GM18867 (cell line): ENCODE measurements at regions not wholly inside any gene's neighbourhood (a gene's known extent, or its start where the extent isn't known, plus 50 kb on each side); places are given as distances from the start of the nearest gene placed in this dataset.

Experiments used
- ATAC-seq: cut with Tn5 transposase; IDR thresholded peaks from one replicate; pipeline ENCODE4 v1.9.1; 2021; ENCODE audit warnings: mild to moderate bottlenecking, moderate library complexity; ENCODE audit not compliant: unreplicated experiment

DNA sequence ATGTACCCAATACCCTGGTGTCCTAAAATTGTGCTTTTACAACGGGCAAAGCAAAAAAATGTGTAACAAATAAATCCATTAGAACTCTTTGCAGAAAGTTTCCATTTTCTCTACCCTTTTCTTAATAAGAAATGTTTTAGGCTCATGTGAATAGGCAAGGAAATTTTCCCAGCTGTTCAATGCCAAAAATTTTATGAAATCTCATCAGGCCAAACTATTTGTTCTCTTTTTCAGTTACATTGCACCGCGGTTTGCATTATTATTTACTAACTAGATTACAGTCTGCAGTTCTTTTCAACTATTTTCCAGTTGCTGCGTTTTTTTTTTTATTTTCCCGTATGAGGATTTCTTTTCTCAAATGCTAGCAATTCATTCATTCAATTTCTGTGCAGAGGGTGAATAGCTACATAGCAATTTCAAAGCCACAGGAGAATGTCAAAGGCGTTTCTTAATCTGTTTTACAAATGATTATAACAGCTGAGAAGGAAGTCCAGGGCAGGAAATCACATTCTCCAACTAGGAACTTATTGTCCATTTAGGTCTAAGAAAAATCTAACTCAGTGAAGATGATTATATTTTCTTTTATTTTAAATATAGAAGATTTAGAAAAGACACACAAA lies 367.5 kb upstream of the MMADHC start:
- no peak for ATAC-seq

- no peak for ATAC-seq
Observed at GRCh38 chr2:149953627-149954026, 366.1 kb upstream of the MMADHC start.

DNA sequence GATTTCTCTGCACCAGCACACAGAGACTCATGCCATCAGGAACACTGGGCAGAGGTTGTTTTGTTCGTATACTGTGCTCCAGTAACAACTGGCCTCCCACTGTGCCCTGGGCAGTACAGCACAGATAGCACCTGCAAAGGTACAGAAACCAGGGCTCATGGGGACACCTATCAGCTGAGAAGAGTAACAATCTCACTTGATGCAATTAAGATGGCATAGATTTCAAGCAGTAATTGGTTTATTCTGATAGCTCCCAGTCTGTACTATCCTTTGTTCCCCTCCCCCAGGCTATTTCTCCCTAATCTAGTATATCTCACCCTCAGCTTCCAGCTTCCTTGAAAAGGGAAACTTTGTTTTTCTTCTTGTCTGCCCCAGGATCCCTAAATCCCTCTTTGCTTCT lies 343.9 kb upstream of the MMADHC start:
- ATAC-seq, result no peak

GRCh38 chr2:149928011-149928410 lies 340.4 kb upstream of the MMADHC start:
- ATAC-seq, result no peak

- ATAC-seq, result no peak
Observed at GRCh38 chr2:149926149-149926548, 338.6 kb upstream of the MMADHC start.

DNA sequence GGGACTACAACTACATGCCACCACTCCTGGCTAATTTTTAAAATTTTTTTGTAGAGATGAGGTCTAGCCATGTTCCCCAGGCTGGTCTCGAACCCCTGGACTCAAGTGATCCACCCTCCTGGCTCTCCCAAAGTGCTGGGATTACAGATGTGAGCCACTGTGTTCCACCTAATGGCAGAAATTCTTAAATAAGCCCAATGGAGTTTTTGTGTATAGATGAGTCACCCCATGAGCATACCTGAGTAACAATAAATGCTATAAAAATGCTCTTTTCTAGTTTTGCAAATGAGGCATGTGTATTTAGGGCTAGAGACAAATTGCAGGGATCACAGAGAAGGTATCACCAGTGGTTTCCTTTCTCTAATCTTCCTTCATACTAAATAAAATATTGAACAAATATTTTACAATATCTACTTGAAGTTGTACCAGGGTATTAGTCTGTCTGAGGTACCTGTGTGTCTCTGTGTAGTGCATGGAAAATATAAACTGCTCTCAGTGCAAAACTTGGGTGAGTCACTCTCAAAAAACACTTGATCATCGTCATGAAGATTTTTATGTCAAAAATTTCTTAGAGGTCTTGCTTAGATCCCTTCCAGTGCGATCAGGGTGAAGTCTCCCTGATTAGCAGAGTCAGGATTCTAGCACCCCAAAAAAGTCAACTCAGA lies 337.1 kb upstream of the MMADHC start:
- ATAC-seq, result no peak

DNA sequence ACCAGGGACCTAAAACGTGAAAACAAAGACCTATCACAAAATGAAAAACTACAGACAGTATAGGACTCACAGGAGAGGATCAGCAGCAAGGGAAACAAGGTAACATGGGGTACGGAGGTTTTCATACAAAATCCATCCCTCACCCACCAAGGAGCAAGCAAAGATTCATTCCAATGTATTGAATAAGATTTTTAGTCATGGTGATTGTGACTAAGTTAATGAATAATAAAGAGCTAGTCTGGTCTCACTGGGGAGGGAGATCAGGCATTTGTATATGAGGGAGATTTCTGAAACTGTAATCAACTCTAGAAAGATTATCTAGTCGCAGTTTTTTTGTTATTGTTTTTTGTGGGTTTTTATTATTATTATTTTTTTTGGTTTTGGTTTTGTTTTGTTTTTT lies 336.5 kb upstream of the MMADHC start:
- no peak for ATAC-seq

GRCh38 chr2:149921911-149922616 lies 334.5 kb upstream of the MMADHC start:
- ATAC-seq, result no peak

GRCh38 chr2:149920389-149920788 lies 332.8 kb upstream of the MMADHC start:
- no peak for ATAC-seq

DNA sequence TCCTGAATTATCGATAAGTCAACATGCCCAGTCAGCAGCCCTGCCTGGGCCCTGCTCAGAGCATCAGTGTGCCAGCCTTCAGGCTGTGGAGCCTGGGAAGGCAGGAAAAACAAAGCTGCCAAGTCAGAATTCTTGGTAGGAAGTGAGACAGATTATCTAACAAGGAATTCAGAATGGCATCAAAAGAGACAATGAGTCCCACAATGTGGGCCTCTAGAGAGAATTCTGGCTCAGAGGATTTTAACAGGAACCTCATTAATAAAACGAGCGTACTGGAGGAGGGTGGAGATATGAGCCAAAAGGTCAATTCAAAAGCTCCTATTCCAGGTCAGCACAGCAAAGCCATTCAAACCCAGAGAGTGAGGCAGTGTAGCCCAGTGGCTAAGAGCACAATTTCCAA lies 327.6 kb upstream of the MMADHC start:
- ATAC-seq, result no peak

GRCh38 chr2:149908726-149909683 lies 321.4 kb upstream of the MMADHC start:
- ATAC-seq, result no peak

GRCh38 chr2:149906886-149907285 lies 319.3 kb upstream of the MMADHC start:
- no peak for ATAC-seq

GRCh38 chr2:149904352-149905175 lies 317.0 kb upstream of the MMADHC start:
- ATAC-seq, result no peak

GRCh38 chr2:149903626-149904025 lies 316.1 kb upstream of the MMADHC start:
- ATAC-seq, result no peak

DNA sequence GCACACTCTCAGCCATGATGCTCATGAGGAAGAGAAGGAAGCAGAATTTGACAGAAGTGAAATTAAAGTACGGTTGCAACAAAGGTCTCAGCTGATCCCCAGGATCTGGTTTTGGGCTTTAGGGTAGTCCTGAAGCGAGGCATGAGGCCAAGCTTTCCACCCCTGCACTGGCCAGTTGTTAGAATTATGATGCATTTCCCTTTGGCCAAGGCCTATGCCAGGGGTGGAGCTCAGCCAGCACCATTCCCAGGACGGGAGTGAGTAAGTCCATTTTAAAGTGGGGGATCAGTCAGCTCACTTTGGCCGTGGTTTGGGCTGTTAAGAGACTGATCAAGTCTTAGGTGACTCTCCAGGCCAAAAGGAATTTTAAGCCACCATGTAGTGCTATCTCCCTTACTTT lies 314.5 kb upstream of the MMADHC start:
- ATAC-seq, result no peak

- no peak for ATAC-seq
Observed at GRCh38 chr2:149901231-149901859, 313.8 kb upstream of the MMADHC start.

DNA sequence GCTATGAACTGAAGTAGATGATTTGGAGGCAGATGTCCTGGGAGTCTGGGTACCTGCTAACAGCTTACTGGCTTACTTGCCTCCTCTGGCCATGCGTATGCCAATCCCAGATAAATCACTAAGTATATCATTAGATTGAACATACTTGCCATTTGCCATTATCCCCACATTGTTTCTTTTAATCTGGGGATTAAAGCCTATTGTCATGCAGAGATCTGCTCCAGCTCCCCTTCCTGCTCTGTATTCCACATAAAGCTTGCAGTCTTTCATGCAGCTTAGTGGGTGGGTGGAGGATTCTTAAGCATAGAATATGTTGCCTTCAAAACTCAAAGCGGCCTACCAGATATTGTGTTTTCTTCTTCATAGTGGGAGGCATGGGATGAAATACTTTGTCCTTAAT lies 311.8 kb upstream of the MMADHC start:
- no peak for ATAC-seq

GRCh38 chr2:149894760-149895159 lies 307.2 kb upstream of the MMADHC start:
- ATAC-seq, result no peak

GRCh38 chr2:149894226-149894625 lies 306.7 kb upstream of the MMADHC start:
- ATAC-seq, result no peak

- ATAC-seq, result no peak
Observed at GRCh38 chr2:149892563-149892962, 305.0 kb upstream of the MMADHC start.
